GM13976 (cell line): ENCODE measurements at regions not wholly inside any gene's neighbourhood (a gene's known extent, or its start where the extent isn't known, plus 50 kb on each side); places are given as distances from the start of the nearest gene placed in this dataset.

Experiments used
- DNase-seq: peaks from one replicate; pipeline ENCODE4 v3.0.0; 2012; ENCODE audit warnings: low spot score
- in situ Hi-C: fragments of 300-500 bp; cut with MboI; formaldehyde crosslinking; loops from one replicate; pipeline ENCODE4 v1.12.0; 2022; ENCODE audit warnings: low sequenced_read_pairs, mixed read lengths, inconsistent platforms; ENCODE audit not compliant: unreplicated experiment
- TF ChIP-seq, protein P1 (sequence below): IDR thresholded peaks from 2 replicates; pipeline ENCODE4 v1.5.1; 2012; ENCODE audit warnings: borderline replicate concordance, mild to moderate bottlenecking; ENCODE audit not compliant: insufficient read depth; ENCODE audit errors: extremely low read depth, missing control alignments, control extremely low read depth

DNA sequence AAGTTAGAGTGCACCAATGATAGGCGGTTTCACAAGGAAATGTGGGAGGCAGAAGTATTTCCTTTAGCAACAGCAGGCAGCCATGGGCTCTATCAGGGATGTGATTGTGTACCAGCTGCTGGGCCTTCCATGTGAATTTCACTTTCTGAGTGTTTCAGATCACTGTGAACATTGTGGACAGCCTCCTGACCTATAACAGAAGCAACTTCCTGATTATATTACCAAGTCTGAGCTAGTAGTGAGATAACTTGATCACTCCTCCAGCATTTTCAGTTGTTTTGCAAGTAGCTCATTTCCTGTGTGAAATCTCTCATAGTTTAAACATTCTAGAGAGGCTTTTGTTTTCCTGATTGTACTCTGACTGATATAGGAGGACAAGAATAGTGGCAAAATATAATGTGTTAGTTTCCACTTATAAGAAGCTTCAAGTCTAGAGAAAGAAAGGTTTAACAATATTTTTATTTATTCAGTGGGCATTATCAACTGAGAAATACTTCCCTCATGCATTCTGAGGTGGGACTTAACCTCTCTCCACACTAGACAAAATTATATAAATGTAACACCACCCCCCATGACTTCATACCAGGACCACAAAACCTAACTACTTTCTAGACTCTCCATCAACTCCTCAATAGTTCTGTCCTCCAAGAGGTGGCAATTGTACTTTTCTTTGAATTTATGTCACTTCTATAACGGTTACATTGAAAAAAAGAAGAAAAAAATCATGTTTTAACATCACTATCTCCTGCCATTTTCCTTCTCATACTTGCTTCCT lies 184.2 kb upstream of the LUZP2 start:
- in situ Hi-C loops = no loop called here
- DNase-seq = no peak
- TF ChIP-seq, protein P1, sequence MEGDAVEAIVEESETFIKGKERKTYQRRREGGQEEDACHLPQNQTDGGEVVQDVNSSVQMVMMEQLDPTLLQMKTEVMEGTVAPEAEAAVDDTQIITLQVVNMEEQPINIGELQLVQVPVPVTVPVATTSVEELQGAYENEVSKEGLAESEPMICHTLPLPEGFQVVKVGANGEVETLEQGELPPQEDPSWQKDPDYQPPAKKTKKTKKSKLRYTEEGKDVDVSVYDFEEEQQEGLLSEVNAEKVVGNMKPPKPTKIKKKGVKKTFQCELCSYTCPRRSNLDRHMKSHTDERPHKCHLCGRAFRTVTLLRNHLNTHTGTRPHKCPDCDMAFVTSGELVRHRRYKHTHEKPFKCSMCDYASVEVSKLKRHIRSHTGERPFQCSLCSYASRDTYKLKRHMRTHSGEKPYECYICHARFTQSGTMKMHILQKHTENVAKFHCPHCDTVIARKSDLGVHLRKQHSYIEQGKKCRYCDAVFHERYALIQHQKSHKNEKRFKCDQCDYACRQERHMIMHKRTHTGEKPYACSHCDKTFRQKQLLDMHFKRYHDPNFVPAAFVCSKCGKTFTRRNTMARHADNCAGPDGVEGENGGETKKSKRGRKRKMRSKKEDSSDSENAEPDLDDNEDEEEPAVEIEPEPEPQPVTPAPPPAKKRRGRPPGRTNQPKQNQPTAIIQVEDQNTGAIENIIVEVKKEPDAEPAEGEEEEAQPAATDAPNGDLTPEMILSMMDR = no peak

DNA sequence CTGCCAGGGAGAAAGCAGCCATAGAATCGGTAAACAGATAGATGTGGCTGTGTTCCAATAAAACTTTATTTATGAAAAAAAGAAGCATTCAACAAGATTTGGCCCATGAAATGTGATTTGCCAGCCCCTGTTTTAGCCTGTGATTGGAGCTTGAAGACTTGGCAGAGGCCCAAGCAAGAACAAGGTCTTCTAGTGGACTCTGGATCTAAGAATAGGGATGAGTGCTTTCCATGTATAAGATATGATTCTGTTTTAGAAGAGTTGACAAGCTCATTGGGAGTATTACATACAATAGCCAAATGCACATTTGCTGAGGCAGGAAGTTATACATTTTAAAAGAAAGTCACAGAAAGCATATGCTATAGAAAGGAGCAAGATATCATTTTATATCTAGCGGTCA lies 175.6 kb upstream of the LUZP2 start:
- TF ChIP-seq, protein P1 = no peak
- DNase-seq = no peak
- in situ Hi-C loops = no loop called here

DNA sequence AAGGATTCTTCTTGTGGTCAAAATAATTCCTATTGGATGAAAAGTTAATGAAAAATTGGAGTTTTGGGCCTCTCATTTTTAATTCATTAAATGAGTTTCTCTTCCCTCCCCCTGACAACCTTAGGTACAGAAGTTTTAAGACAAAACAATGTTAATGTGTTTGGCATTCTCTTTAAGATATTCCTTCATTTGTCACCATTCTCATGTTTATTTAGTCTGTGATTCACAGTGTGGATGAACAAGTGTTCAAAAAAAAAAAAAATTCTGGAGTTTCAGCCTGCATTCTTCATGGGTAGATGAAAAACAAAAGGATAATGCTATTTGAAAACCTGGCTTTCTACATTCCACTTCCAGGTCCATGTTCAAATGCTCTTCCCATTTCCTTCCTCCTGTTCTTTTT lies 172.6 kb upstream of the LUZP2 start:
- no peak for DNase-seq
- in situ Hi-C loops = no loop called here
- TF ChIP-seq, protein P1 = no peak

DNA sequence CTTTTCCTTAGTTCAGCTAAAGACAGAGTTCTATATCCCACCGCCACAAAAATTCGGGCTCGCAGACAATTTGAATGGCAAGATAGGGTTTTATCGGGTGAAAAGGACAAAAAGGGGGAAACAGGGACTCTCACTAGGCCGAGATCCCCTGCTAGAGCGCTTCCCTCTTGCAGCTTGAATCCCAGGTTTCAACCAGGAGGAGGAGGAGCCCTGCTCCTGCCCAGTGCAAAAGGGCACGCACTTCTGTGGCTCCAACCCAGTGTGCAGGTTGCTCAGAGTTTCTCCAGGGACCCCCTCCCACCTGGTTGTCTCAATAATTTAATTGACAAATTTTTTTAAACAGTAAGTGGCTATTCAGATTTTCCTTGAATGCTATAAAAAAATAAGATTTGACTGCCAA lies 152.6 kb upstream of the LUZP2 start:
- in situ Hi-C loops = no loop called here
- no peak for DNase-seq
- TF ChIP-seq, protein P1 = no peak

DNA sequence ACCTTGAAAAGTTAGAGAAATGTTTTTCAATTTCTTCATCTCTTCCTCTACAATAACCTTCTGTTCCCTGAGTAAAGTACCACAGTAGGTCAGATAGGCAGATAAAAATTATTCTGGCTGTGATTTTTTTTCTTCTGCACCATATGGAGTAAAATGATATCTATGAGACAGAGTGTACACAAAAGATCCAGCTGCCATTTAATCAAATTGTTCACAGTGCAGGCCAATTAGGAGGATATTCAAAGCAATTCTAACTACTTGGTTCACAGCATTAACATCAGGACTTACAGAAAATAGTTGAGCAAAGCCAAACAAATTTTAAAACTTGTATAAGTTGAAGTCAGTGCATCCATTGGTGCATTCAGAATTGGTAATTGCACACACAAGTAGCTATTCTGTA lies 147.9 kb upstream of the LUZP2 start:
- in situ Hi-C loops = no loop called here
- TF ChIP-seq, protein P1 = no peak
- DNase-seq = no peak

DNA sequence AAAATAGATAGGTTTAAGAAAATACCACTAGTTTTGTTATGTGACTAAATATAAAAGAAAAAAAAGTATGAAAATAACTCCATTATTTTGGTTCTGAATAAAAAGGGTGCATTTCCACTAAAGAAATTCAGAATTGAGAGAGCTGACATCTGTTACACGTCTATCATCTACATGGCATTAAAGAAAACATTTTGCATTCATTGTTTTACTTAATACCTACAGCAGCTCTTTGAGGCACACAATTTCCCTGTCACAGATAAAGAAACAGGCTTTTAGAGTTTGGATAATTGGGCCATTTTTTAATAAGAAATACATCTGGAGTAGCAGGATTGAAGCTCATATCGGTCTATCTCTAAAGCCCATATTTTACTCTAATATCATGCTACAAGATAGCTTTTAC lies 145.7 kb upstream of the LUZP2 start:
- no peak for DNase-seq
- in situ Hi-C loops = no loop called here
- TF ChIP-seq, protein P1 = no peak
